Caco-2 (cell line): ENCODE measurements at regions not wholly inside any gene's neighbourhood (a gene's known extent, or its start where the extent isn't known, plus 50 kb on each side); places are given as distances from the start of the nearest gene placed in this dataset.

Experiments used
- BruUV-seq: library from RNA; stranded (reverse); fragments of 400-500 nt; replicated peaks from 2 replicates; lab custom pipeline; 2021; lab: Mats Ljungman, UMichigan
- CTCF ChIA-PET: fragments of 300-600 bp; sonication (Branson Sonifier 250); formaldehyde crosslinking; loops from one replicate; lab custom pipeline; 2022; ENCODE audit warnings: antibody characterized with exemption; lab: Charles Lee
- POLR2A ChIA-PET: fragments of 300-600 bp; sonication (Branson Sonifier 250); formaldehyde crosslinking; loops from one replicate; lab custom pipeline; 2022; ENCODE audit warnings: antibody characterized with exemption; lab: Charles Lee
- DNase-seq, 2 experiments: peaks; one replicate each; pipeline versions ENCODE4 v3.0.0 to v3.0.0-alpha.2; 2020 to 2022
- H3K27me3 ChIP-seq: replicated peaks from 2 replicates; pipeline ENCODE4 v1.6.0; 2011; ENCODE audit warnings: low read length; ENCODE audit not compliant: control insufficient read depth, insufficient read depth
- H3K36me3 ChIP-seq: 2 replicates; pipeline ENCODE4 v1.5.1; 2011; ENCODE audit warnings: low read length; ENCODE audit not compliant: control insufficient read depth, insufficient read depth
- H3K4me1 ChIP-seq: fragments of 250-450 bp; sonication (Bioruptor Pico); 2 replicates; pipeline ENCODE4 v1.5.1; 2020; ENCODE audit warnings: mild to moderate bottlenecking
- H3K4me3 ChIP-seq: 2 replicates; pipeline ENCODE4 v1.5.1; 2011; ENCODE audit warnings: low read depth, mild to moderate bottlenecking, control low read depth, low read length
- H3K9me3 ChIP-seq: fragments of 250-450 bp; sonication (Bioruptor Pico); 2 replicates; pipeline ENCODE4 v1.5.1; 2020; ENCODE audit warnings: mild to moderate bottlenecking, moderate library complexity
- H3K27ac Mint-ChIP-seq: one replicate; pipeline ENCODE4 v1.8.0; 2022; ENCODE audit warnings: mixed read lengths; ENCODE audit not compliant: unreplicated experiment
- H3K27me3 Mint-ChIP-seq: one replicate; pipeline ENCODE4 v1.8.0; 2022; ENCODE audit warnings: mixed read lengths; ENCODE audit not compliant: insufficient read depth, unreplicated experiment
- H3K36me3 Mint-ChIP-seq: one replicate; pipeline ENCODE4 v1.8.0; 2022; ENCODE audit warnings: mild to moderate bottlenecking, mixed read lengths; ENCODE audit not compliant: insufficient read depth, unreplicated experiment
- H3K4me1 Mint-ChIP-seq: one replicate; pipeline ENCODE4 v1.8.0; 2022; ENCODE audit warnings: low read depth, mixed read lengths; ENCODE audit not compliant: unreplicated experiment
- H3K4me3 Mint-ChIP-seq: one replicate; pipeline ENCODE4 v1.8.0; 2022; ENCODE audit warnings: mild to moderate bottlenecking, moderate library complexity, mixed read lengths; ENCODE audit not compliant: unreplicated experiment
- H3K9me3 Mint-ChIP-seq: one replicate; pipeline ENCODE4 v1.8.0; 2022; ENCODE audit warnings: mixed read lengths; ENCODE audit not compliant: unreplicated experiment
- intact Hi-C: fragments of 100-400 bp; cut with micrococcal nuclease; formaldehyde crosslinking; loops from one replicate; pipeline ENCODE4 v1.10.0; 2022; ENCODE audit not compliant: unreplicated experiment
- TF ChIP-seq, protein P1 (sequence below), 2 experiments: fragments of 200-600 bp in 1 of 2; IDR thresholded peaks; 1 replicate in 1 of 2; 2 replicates in 1 of 2; pipeline versions ENCODE4 v1.5.1 to v1.8.0; 2011 to 2022; ENCODE audit warnings: antibody characterized with exemption in 1 of 2, control low read depth in 1 of 2, inconsistent platforms in 1 of 2, low read depth in 1 of 2, low read length in 1 of 2, mild to moderate bottlenecking in 1 of 2, moderate library complexity in 1 of 2; ENCODE audit not compliant: insufficient read depth in 1 of 2, severe bottlenecking in 1 of 2, unreplicated experiment in 1 of 2

DNA sequence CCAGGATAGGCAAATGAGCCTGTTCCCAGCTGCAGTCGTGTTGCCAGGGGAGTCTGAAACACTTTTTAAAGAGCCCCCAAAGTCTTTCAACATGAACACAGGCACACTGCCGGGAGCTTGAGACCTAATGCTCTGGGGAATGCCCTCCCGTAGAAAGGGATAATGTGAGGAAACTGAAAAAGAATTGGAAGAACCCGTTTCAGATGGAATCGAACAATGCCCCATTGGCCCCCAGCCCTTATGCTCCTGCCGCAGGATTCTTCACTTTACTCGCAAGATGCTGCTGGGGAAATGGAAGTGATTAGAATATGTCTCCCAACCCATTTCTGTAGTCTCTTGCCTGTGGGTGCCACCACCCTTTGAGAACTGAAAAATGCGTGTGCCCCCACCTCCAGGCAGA lies 136.3 kb upstream of the GATA6 start:
- Histone ChIP-seq H3K4me3 (no peak overlapping the region), H3K36me3 (no peaks in the 10 kb centered on the region), H3K9me3 (no peaks in the 10 kb centered on the region), H3K27me3 (no peaks in the 10 kb centered on the region; the same call in 1 of the 2 replicates), H3K4me1 (peaks cover 44% of the 10 kb centered on the region)
- TF ChIP-seq, protein P1, sequence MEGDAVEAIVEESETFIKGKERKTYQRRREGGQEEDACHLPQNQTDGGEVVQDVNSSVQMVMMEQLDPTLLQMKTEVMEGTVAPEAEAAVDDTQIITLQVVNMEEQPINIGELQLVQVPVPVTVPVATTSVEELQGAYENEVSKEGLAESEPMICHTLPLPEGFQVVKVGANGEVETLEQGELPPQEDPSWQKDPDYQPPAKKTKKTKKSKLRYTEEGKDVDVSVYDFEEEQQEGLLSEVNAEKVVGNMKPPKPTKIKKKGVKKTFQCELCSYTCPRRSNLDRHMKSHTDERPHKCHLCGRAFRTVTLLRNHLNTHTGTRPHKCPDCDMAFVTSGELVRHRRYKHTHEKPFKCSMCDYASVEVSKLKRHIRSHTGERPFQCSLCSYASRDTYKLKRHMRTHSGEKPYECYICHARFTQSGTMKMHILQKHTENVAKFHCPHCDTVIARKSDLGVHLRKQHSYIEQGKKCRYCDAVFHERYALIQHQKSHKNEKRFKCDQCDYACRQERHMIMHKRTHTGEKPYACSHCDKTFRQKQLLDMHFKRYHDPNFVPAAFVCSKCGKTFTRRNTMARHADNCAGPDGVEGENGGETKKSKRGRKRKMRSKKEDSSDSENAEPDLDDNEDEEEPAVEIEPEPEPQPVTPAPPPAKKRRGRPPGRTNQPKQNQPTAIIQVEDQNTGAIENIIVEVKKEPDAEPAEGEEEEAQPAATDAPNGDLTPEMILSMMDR (IDR thresholded peaks at IDR 0.05; ENCODE audit: insufficient read depth in 1 of 2, low read depth in 1 of 2, low read length in 1 of 2, severe bottlenecking in 1 of 2, unreplicated experiment in 1 of 2): no peak
- H3K36me3 Mint-ChIP-seq: peaks cover 13% of the 10 kb centered on the region
- ChIA-PET CTCF (interaction anchor here (0.9 to 1.6 kb wide), 2 partner anchors 13 to 42 kb away, joined by 3 to 4 read pairs; no protein-coding TSS in a partner anchor), POLR2A (interaction anchor here (0.5 to 2.0 kb wide), 8 partner anchors 9 to 42 kb away, joined by 3 to 10 read pairs (median 4); no protein-coding TSS in a partner anchor)
- H3K4me3 Mint-ChIP-seq: no peak overlapping the region
- intact Hi-C loops: loop anchor here (10.0 kb wide), 1 partner anchor 118 kb away; no protein-coding TSS in a partner anchor
- peaks cover 31% of the 10 kb centered on the region for H3K4me1 Mint-ChIP-seq
- no peak for DNase-seq
- no peaks in the 10 kb centered on the region for H3K9me3 Mint-ChIP-seq
- H3K27me3 Mint-ChIP-seq: no peaks in the 10 kb centered on the region
- TSS peak; percentile 88 for BruUV-seq
- H3K27ac Mint-ChIP-seq: peak overlapping the region; percentile 95

DNA sequence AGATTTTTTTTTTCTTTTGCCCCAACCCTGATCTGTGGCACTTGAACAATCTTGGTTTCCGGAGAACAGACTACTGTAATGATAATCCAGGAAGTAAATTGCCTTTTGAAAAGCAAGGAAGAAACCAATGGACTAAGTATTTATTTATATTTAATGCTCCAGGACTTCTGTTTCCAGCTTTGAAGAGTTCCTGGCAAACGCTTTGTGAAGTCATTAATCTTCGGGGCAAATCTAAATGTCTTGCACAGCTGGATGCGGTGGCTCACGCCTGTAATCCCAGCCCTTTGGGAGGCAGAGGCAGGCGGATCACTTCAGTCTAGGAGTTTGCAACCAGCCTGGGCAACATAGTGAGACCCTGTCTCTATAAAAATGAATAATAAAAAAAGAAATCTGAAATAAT lies 135.1 kb upstream of the GATA6 start:
- Mint-ChIP-seq H3K4me3 (no peak overlapping the region), H3K9me3 (no peaks in the 10 kb centered on the region), H3K27me3 (no peaks in the 10 kb centered on the region), H3K4me1 (peaks cover 31% of the 10 kb centered on the region), H3K27ac (peak overlapping the region; percentile 95), H3K36me3 (peaks cover 13% of the 10 kb centered on the region)
- no peak for DNase-seq
- H3K4me3 ChIP-seq: no peak overlapping the region
- BruUV-seq: no TSS peak
- TF ChIP-seq, protein P1 (IDR thresholded peaks at IDR 0.05; ENCODE audit: insufficient read depth in 1 of 2, low read depth in 1 of 2, low read length in 1 of 2, severe bottlenecking in 1 of 2, unreplicated experiment in 1 of 2): no peak
- no peaks in the 10 kb centered on the region for H3K36me3 ChIP-seq
- POLR2A ChIA-PET: no interaction called here
- peaks cover 46% of the 10 kb centered on the region for H3K4me1 ChIP-seq
- H3K27me3 ChIP-seq: no peaks in the 10 kb centered on the region; the same call in 1 of the 2 replicates
- CTCF ChIA-PET: interaction anchor here (0.6 kb wide), 1 partner anchor 1033 kb away, joined by 3 read pairs; no protein-coding TSS in a partner anchor
- H3K9me3 ChIP-seq: no peaks in the 10 kb centered on the region
- intact Hi-C loops: loop anchor here (10.0 kb wide), 1 partner anchor 119 kb away; no protein-coding TSS in a partner anchor

DNA sequence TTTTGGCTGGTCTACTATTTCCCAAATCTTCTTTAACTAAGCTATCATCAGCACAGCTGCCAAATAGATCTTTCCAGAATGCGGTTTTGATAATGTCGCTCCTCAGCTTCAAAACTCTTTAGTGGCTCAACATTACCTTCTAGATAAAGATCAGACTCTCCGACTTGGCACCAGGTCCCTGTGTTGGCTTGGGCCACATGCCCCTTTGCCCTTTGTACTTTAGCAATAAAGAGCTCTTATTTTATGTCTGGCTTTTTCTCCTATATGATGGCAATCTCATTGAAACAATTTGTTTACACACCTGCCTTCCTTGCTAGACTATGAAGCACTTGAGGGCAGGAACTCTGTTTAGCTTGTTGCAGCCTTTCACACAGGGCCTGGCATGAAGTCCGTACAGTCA lies 128.9 kb upstream of the GATA6 start:
- H3K4me1 ChIP-seq: peaks cover 55% of the 10 kb centered on the region

More for the DNA sequence above, 128.9 kb upstream of the GATA6 start:
- Mint-ChIP-seq H3K27me3 (no peaks in the 10 kb centered on the region), H3K4me3 (no peak overlapping the region), H3K9me3 (peaks cover 12% of the 10 kb centered on the region), H3K36me3 (peaks cover 17% of the 10 kb centered on the region), H3K27ac (peak overlapping the region; percentile 45), H3K4me1 (peaks cover 51% of the 10 kb centered on the region)
- no peaks in the 10 kb centered on the region for H3K36me3 ChIP-seq
- ChIA-PET CTCF (interaction anchor here (1.0 kb wide), 1 partner anchor 40 kb away, joined by 3 read pairs; no protein-coding TSS in a partner anchor), POLR2A (no interaction called here)
- intact Hi-C loops: no loop called here
- TF ChIP-seq, protein P1 (IDR thresholded peaks at IDR 0.05; ENCODE audit: insufficient read depth in 1 of 2, low read depth in 1 of 2, low read length in 1 of 2, severe bottlenecking in 1 of 2, unreplicated experiment in 1 of 2): no peak
- no peak for DNase-seq
- no TSS peak for BruUV-seq
- H3K27me3 ChIP-seq: no peaks in the 10 kb centered on the region; the same call in 1 of the 2 replicates
- no peak overlapping the region for H3K4me3 ChIP-seq
- H3K9me3 ChIP-seq: 0 out of 2 replicates have a peak, but pooled peaks cover 3% of the 10 kb centered on the region
